A549 (cell line): ENCODE measurements at regions not wholly inside any gene's neighbourhood (a gene's known extent, or its start where the extent isn't known, plus 50 kb on each side); places are given as distances from the start of the nearest gene placed in this dataset.

Experiments
- ATAC-seq, 2 experiments: fragments of 200-7000 bp in 1 of 2; fragments of >200 bp in 1 of 2; cut with Nextera tagmentation in 1 of 2; cut with Tn5 transposase in 1 of 2; 3 replicates each; pipeline versions ENCODE4 v1.8.0 to v1.9.1; 2018 to 2020; ENCODE audit warnings: mild to moderate bottlenecking in 1 of 2, moderate library complexity in 1 of 2
- CTCF ChIA-PET: fragments of 300-600 bp; sonication (Branson Sonifier 250); formaldehyde crosslinking; extraction: SDS; loops from one replicate; lab custom pipeline; 2021; ENCODE audit warnings: antibody characterized with exemption, inconsistent platforms; lab: Yijun Ruan, JAX
- POLR2A ChIA-PET: fragments of 350-600 bp; formaldehyde crosslinking; extraction: SDS; loops from one replicate; lab custom pipeline; 2021; ENCODE audit warnings: antibody characterized with exemption, inconsistent platforms; lab: Yijun Ruan, JAX
- DNase-seq, 2 experiments: peaks; one replicate each; pipeline versions ENCODE4 v3.0.0 to v3.0.0-alpha.2; 2011 to 2016; ENCODE audit warnings: low read depth in 1 of 2, low spot score in 1 of 2
- FAIRE-seq: peaks from 2 replicates; lab custom pipeline; 2011; peaks lifted over from hg19 to GRCh38; lab: Jason Lieb, UNC
- H3K27ac ChIP-seq, 2 experiments: fragments of >200 bp; sonication (Bioruptor Twin); formaldehyde crosslinking; 3 replicates each; pipeline ENCODE4 v1.5.1; 2016 to 2017
- H3K4me1 ChIP-seq: fragments of >200 bp; sonication (Bioruptor Twin); formaldehyde crosslinking; 3 replicates; pipeline ENCODE4 v1.6.1; 2016
- H3K4me2 ChIP-seq: fragments of >200 bp; sonication (Bioruptor Twin); formaldehyde crosslinking; 3 replicates; pipeline ENCODE4 v1.6.1; 2016
- H3K4me3 ChIP-seq: fragments of >200 bp; sonication (Bioruptor Twin); formaldehyde crosslinking; 3 replicates; pipeline ENCODE4 v1.5.1; 2016
- H3K9me3 ChIP-seq: fragments of >200 bp; sonication (Bioruptor Twin); formaldehyde crosslinking; 3 replicates; pipeline ENCODE4 v1.6.1; 2016
- CBX2 ChIP-seq: fragments of 200-600 bp; sonication (generic); IDR thresholded peaks from 2 replicates; pipeline ENCODE4 v1.6.1; 2016; ENCODE audit warnings: low read depth, mild to moderate bottlenecking, borderline replicate concordance
- CBX8 ChIP-seq: fragments of 200-600 bp; sonication (generic); IDR thresholded peaks from 2 replicates; pipeline ENCODE4 v1.6.1; 2016
- CEBPB ChIP-seq, 2 experiments: fragments of >200 bp in 1 of 2; sonication (Bioruptor Twin) in 1 of 2; formaldehyde crosslinking in 1 of 2; IDR thresholded peaks; 2 replicates each; pipeline ENCODE4 v1.6.1; 2012 to 2016
- EHMT2 ChIP-seq: fragments of 200-600 bp; sonication (generic); IDR thresholded peaks from 2 replicates; pipeline ENCODE4 v1.6.1; 2016; ENCODE audit warnings: antibody characterized with exemption, low read depth, mild to moderate bottlenecking, moderate library complexity
- HOXB5 ChIP-seq: fragments of 250-450 bp; sonication (Bioruptor Pico); IDR thresholded peaks from 2 replicates; pipeline ENCODE4 v1.5.0; 2020; ENCODE audit warnings: mild to moderate bottlenecking, moderate library complexity
- KDM5A ChIP-seq: fragments of 200-600 bp; sonication (generic); IDR thresholded peaks from 2 replicates; pipeline ENCODE4 v1.6.1; 2016; ENCODE audit warnings: antibody characterized with exemption, mild to moderate bottlenecking
- NPAS2 ChIP-seq: fragments of 250-450 bp; sonication (Bioruptor Pico); IDR thresholded peaks from 2 replicates; pipeline ENCODE4 v1.8.0; 2022; ENCODE audit warnings: mild to moderate bottlenecking, moderate library complexity, borderline replicate concordance
- NR3C1 ChIP-seq: fragments of >200 bp; sonication (Bioruptor Twin); formaldehyde crosslinking; IDR thresholded peaks from 3 replicates; pipeline ENCODE4 v1.6.1; 2017
- POLR2AphosphoS2 ChIP-seq: conservative IDR thresholded peaks from 2 replicates; pipeline ENCODE4 v1.6.1; 2012; ENCODE audit warnings: low read length, improper control_type of control experiment, inconsistent platforms
- RARB ChIP-seq: fragments of 250-450 bp; sonication (Bioruptor Pico); IDR thresholded peaks from 2 replicates; pipeline ENCODE4 v1.8.0; 2021; ENCODE audit warnings: mild to moderate bottlenecking, moderate library complexity
- SMC3 ChIP-seq: fragments of >200 bp; sonication (Bioruptor Twin); formaldehyde crosslinking; IDR thresholded peaks from 3 replicates; pipeline ENCODE4 v1.6.1; 2018; ENCODE audit warnings: inconsistent platforms
- ZC3H11A ChIP-seq: fragments of 450-650 bp; IDR thresholded peaks from 2 replicates; pipeline ENCODE4 v1.6.1; 2014; ENCODE audit warnings: antibody characterized with exemption, mild to moderate bottlenecking
- WGBS: methylation state at CpG from one replicate; pipeline ENCODE4 v1.1.6; 2017; ENCODE audit errors: missing lambda C conversion rate; 5-methylcytosine and 5-hydroxymethylcytosine counted together
- TF ChIP-seq, protein P1 (sequence below): fragments of 200-600 bp; sonication (generic); IDR thresholded peaks from 2 replicates; pipeline ENCODE4 v1.6.1; 2016; ENCODE audit warnings: antibody characterized with exemption, mild to moderate bottlenecking, moderate library complexity
- TF ChIP-seq, protein P2 (sequence below): IDR thresholded peaks from 2 replicates; pipeline ENCODE4 v1.6.1; 2012
- TF ChIP-seq, protein P3 (sequence below): fragments of 250-450 bp; sonication (Bioruptor Pico); IDR thresholded peaks from 2 replicates; pipeline ENCODE4 v1.5.0; 2020; ENCODE audit warnings: low read depth, mild to moderate bottlenecking, moderate library complexity
- TF ChIP-seq, protein P4 (sequence below): fragments of >200 bp; sonication (Bioruptor Twin); formaldehyde crosslinking; IDR thresholded peaks from 3 replicates; pipeline ENCODE4 v1.5.1; 2016
- TF ChIP-seq, protein P5 (sequence below): fragments of >200 bp; sonication (Bioruptor Twin); formaldehyde crosslinking; IDR thresholded peaks from 3 replicates; pipeline ENCODE4 v1.6.1; 2016

DNA sequence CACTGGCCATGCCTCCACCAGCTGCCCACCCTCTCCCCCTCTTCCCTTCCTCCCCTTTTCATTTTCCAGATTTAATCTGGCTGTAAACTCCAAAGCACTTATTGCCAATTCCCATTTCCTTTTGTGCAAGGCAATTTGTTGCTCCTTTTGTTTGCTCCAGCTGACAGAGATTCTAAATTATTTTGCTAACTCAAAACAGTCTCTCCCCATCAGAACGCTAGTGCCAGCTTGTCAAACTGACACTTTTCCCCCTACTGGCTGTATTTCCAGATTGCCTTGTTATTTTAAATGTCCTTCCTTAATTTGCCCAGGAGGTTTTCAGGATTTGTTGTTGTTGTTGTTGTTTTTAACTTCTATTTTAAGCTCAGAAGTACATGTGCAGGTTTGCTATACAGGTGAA lies 57.0 kb upstream of the PAK1 start:
- FAIRE-seq: no peak
- Histone ChIP-seq H3K27ac (no peak overlapping the region), H3K4me3 (no peak overlapping the region), H3K9me3 (no peaks in the 10 kb centered on the region), H3K4me1 (no peaks in the 10 kb centered on the region), H3K4me2 (no peak overlapping the region)
- WGBS: 21% methylated on average over 1 of the region's 1 CpG
- no peak for DNase-seq
- POLR2A ChIA-PET: no interaction called here
- CTCF ChIA-PET: interaction anchor here (1.1 to 1.7 kb wide), 4 partner anchors 11 to 336 kb away, joined by 3 to 6 read pairs (median 4); no protein-coding TSS in a partner anchor
- TF ChIP-seq NR3C1: no peak
- ATAC-seq: no peak

DNA sequence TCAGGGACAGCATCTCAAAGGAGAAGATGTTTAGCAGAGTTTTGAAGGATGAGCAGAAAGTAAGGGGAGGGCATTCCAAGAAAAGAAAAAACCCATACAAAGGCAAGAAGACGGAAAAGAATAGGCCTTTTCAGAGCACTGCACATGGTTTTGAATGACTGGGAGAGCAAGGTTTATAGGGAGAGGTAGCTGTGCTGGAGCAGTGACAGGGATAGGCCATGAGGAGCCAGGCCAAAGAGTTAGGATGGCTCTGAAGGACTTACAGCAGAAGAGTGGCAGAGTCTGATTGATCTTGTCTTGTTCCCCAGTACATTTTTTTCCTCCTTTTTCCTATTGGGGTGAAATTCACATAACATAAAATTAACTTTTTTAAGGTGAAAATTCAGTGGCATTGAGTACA lies 55.8 kb upstream of the PAK1 start:
- ChIA-PET POLR2A (no interaction called here), CTCF (interaction anchor here (0.8 to 1.7 kb wide), 2 partner anchors 24 to 37 kb away, joined by 3 to 4 read pairs; no protein-coding TSS in a partner anchor)
- no peaks in the 10 kb centered on the region for H3K9me3 ChIP-seq
- H3K4me3 ChIP-seq: no peak overlapping the region
- DNase-seq: no peak
- H3K4me1 ChIP-seq: no peaks in the 10 kb centered on the region
- no peak for TF ChIP-seq KDM5A
- TF ChIP-seq, protein P1, sequence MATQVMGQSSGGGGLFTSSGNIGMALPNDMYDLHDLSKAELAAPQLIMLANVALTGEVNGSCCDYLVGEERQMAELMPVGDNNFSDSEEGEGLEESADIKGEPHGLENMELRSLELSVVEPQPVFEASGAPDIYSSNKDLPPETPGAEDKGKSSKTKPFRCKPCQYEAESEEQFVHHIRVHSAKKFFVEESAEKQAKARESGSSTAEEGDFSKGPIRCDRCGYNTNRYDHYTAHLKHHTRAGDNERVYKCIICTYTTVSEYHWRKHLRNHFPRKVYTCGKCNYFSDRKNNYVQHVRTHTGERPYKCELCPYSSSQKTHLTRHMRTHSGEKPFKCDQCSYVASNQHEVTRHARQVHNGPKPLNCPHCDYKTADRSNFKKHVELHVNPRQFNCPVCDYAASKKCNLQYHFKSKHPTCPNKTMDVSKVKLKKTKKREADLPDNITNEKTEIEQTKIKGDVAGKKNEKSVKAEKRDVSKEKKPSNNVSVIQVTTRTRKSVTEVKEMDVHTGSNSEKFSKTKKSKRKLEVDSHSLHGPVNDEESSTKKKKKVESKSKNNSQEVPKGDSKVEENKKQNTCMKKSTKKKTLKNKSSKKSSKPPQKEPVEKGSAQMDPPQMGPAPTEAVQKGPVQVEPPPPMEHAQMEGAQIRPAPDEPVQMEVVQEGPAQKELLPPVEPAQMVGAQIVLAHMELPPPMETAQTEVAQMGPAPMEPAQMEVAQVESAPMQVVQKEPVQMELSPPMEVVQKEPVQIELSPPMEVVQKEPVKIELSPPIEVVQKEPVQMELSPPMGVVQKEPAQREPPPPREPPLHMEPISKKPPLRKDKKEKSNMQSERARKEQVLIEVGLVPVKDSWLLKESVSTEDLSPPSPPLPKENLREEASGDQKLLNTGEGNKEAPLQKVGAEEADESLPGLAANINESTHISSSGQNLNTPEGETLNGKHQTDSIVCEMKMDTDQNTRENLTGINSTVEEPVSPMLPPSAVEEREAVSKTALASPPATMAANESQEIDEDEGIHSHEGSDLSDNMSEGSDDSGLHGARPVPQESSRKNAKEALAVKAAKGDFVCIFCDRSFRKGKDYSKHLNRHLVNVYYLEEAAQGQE: no peak
- TF ChIP-seq, protein P2, sequence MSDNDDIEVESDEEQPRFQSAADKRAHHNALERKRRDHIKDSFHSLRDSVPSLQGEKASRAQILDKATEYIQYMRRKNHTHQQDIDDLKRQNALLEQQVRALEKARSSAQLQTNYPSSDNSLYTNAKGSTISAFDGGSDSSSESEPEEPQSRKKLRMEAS: no peak
- TF ChIP-seq CEBPB (IDR thresholded peaks at IDR 0.05): no peak
- no peak for TF ChIP-seq HOXB5 (CRISPR knock-in tag)
- no peak for TF ChIP-seq POLR2AphosphoS2
- no peak for TF ChIP-seq CBX8
- no peak for TF ChIP-seq NPAS2
- no peak for TF ChIP-seq SMC3
- TF ChIP-seq ZC3H11A: no peak
- TF ChIP-seq NR3C1: no peak
- TF ChIP-seq, protein P3, sequence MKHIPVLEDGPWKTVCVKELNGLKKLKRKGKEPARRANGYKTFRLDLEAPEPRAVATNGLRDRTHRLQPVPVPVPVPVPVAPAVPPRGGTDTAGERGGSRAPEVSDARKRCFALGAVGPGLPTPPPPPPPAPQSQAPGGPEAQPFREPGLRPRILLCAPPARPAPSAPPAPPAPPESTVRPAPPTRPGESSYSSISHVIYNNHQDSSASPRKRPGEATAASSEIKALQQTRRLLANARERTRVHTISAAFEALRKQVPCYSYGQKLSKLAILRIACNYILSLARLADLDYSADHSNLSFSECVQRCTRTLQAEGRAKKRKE (CRISPR knock-in tag): no peak
- TF ChIP-seq, protein P4, sequence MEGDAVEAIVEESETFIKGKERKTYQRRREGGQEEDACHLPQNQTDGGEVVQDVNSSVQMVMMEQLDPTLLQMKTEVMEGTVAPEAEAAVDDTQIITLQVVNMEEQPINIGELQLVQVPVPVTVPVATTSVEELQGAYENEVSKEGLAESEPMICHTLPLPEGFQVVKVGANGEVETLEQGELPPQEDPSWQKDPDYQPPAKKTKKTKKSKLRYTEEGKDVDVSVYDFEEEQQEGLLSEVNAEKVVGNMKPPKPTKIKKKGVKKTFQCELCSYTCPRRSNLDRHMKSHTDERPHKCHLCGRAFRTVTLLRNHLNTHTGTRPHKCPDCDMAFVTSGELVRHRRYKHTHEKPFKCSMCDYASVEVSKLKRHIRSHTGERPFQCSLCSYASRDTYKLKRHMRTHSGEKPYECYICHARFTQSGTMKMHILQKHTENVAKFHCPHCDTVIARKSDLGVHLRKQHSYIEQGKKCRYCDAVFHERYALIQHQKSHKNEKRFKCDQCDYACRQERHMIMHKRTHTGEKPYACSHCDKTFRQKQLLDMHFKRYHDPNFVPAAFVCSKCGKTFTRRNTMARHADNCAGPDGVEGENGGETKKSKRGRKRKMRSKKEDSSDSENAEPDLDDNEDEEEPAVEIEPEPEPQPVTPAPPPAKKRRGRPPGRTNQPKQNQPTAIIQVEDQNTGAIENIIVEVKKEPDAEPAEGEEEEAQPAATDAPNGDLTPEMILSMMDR: no peak
- no peak for TF ChIP-seq EHMT2
- TF ChIP-seq CBX2: no peak
- no peak for TF ChIP-seq RARB (CRISPR knock-in tag)
- TF ChIP-seq, protein P5, sequence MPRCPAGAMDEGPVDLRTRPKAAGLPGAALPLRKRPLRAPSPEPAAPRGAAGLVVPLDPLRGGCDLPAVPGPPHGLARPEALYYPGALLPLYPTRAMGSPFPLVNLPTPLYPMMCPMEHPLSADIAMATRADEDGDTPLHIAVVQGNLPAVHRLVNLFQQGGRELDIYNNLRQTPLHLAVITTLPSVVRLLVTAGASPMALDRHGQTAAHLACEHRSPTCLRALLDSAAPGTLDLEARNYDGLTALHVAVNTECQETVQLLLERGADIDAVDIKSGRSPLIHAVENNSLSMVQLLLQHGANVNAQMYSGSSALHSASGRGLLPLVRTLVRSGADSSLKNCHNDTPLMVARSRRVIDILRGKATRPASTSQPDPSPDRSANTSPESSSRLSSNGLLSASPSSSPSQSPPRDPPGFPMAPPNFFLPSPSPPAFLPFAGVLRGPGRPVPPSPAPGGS: no peak
- no peak for ATAC-seq
- FAIRE-seq: no peak
- H3K4me2 ChIP-seq: no peak overlapping the region
- 74% methylated on average over 1 of the region's 1 CpG for WGBS
- no peak overlapping the region for H3K27ac ChIP-seq
